Neutrophil (primary cell): ENCODE measurements at regions not wholly inside any gene's neighbourhood (a gene's known extent, or its start where the extent isn't known, plus 50 kb on each side); places are given as distances from the start of the nearest gene placed in this dataset.

Experiments used
- H3K27ac ChIP-seq: fragments of 200-600 bp; sonication (generic); 2 replicates; pipeline ENCODE4 v1.5.1; 2016; ENCODE audit warnings: mild to moderate bottlenecking, moderate library complexity
- H3K27me3 ChIP-seq: fragments of 200-600 bp; sonication (generic); 2 replicates; pipeline ENCODE4 v1.6.0; 2016; ENCODE audit warnings: mild to moderate bottlenecking
- H3K36me3 ChIP-seq: fragments of 200-600 bp; sonication (generic); 2 replicates; pipeline ENCODE4 v1.5.1; 2017
- H3K4me1 ChIP-seq, 2 experiments: fragments of 200-600 bp in 1 of 2; sonication (generic) in 1 of 2; 1 replicate in 1 of 2; 2 replicates in 1 of 2; pipeline versions ENCODE4 v1.5.1 to v1.6.1; 2013 to 2016; ENCODE audit warnings: low read depth in 1 of 2, low read length in 1 of 2, mild to moderate bottlenecking in 1 of 2, moderate library complexity in 1 of 2; ENCODE audit not compliant: control insufficient read depth in 1 of 2, insufficient read depth in 1 of 2
- H3K4me3 ChIP-seq, 2 experiments: fragments of 200-600 bp in 1 of 2; sonication (generic) in 1 of 2; 1 replicate in 1 of 2; 2 replicates in 1 of 2; pipeline ENCODE4 v1.5.1; 2013 to 2016; ENCODE audit warnings: low read depth in 1 of 2, low read length in 1 of 2, mild to moderate bottlenecking in 1 of 2, moderate library complexity in 1 of 2
- H3K9me3 ChIP-seq: fragments of 200-600 bp; sonication (generic); 2 replicates; pipeline ENCODE4 v1.5.1; 2016
- TF ChIP-seq, protein P1 (sequence below): fragments of 200-600 bp; sonication (generic); IDR thresholded peaks from 2 replicates; pipeline ENCODE4 v1.5.1; 2016; ENCODE audit warnings: antibody characterized with exemption

DNA sequence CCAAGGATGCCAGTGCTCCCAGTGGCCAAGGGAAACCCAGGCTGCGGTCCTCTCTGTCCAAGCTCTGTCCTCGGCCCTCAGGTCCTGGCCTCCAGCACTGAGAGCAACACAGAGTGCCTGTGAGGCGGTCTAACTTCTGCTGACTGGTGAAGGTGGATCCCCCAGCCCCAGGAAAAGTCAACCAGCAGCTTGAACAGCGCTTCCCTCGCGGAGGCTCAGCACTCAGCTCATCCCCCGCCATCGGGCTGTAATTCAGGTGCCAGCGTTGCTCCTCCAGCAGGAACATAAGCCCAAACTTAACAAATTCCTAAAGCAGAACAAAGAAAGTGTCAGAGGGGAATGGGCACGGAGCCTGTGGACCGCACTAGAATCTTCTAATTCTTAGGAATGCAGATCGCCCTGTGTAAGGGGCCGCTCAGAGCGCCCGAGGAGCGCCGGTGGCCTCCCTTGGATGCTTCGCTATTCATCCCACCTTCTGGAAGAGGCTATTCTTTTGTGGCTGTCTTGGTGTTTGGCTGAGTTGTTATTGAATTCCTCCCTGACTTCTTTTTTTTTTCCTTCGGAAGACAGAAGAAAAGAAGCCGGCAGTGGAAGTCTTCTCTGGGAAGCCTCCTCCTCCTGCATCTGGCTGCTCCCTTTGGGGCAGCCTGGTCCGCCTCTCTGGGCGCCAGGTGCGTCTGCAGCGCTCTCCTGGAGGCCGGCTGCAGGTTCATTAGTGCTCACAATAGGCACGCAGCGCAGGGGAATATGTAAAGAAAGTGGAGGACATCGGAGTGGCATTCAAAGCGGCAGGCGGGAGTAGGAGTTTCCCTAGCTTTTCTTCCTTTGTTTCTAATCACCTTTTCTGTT lies 905.6 kb downstream of the TSN start:
- Histone ChIP-seq H3K4me1 (no peaks in the 10 kb centered on the region), H3K9me3 (no peaks in the 10 kb centered on the region), H3K36me3 (no peaks in the 10 kb centered on the region), H3K27me3 (peaks cover 35% of the 10 kb centered on the region), H3K4me3 (no peak overlapping the region), H3K27ac (no peak overlapping the region)
- TF ChIP-seq, protein P1, sequence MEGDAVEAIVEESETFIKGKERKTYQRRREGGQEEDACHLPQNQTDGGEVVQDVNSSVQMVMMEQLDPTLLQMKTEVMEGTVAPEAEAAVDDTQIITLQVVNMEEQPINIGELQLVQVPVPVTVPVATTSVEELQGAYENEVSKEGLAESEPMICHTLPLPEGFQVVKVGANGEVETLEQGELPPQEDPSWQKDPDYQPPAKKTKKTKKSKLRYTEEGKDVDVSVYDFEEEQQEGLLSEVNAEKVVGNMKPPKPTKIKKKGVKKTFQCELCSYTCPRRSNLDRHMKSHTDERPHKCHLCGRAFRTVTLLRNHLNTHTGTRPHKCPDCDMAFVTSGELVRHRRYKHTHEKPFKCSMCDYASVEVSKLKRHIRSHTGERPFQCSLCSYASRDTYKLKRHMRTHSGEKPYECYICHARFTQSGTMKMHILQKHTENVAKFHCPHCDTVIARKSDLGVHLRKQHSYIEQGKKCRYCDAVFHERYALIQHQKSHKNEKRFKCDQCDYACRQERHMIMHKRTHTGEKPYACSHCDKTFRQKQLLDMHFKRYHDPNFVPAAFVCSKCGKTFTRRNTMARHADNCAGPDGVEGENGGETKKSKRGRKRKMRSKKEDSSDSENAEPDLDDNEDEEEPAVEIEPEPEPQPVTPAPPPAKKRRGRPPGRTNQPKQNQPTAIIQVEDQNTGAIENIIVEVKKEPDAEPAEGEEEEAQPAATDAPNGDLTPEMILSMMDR: no peak

GRCh38 chr2:122663620-122664019 lies 908.2 kb downstream of the TSN start:
- Histone ChIP-seq H3K9me3 (no peaks in the 10 kb centered on the region), H3K27ac (no peak overlapping the region), H3K36me3 (no peaks in the 10 kb centered on the region), H3K4me1 (no peaks in the 10 kb centered on the region), H3K4me3 (no peak overlapping the region), H3K27me3 (peaks cover 35% of the 10 kb centered on the region)
- TF ChIP-seq, protein P1: no peak

- Histone ChIP-seq H3K27ac (no peak overlapping the region), H3K36me3 (no peaks in the 10 kb centered on the region), H3K27me3 (no peaks in the 10 kb centered on the region), H3K4me3 (no peak overlapping the region), H3K9me3 (no peaks in the 10 kb centered on the region), H3K4me1 (no peaks in the 10 kb centered on the region)
- TF ChIP-seq, protein P1: no peak
Measured at GRCh38 chr2:122669627-122670026, 914.2 kb downstream of the TSN start.

DNA sequence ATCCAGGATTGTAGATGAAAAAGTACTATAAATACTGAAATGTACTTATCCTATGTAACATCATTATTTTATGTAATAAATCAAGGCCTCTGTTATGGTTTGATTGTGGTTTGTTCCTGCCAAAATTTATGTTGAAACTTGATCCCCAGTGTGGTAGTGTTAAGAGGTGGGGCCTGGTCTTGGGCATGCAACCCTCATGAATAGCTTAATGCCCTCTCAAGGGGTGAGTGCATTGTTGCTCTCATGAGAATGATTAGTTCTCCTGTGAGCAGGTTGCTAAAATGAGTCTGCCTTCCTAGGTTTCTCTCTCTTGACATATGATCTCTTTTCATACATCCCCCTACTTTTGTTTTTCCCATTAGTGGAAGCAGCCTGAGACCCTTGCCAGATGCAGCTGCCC lies 915.4 kb downstream of the TSN start:
- TF ChIP-seq, protein P1: no peak
- H3K36me3 ChIP-seq: no peaks in the 10 kb centered on the region
- no peaks in the 10 kb centered on the region for H3K4me1 ChIP-seq
- H3K27ac ChIP-seq: no peak overlapping the region
- H3K27me3 ChIP-seq: no peaks in the 10 kb centered on the region
- no peaks in the 10 kb centered on the region for H3K9me3 ChIP-seq
- no peak overlapping the region for H3K4me3 ChIP-seq

GRCh38 chr2:122680662-122681061 lies 925.2 kb downstream of the TSN start:
- Histone ChIP-seq H3K36me3 (no peaks in the 10 kb centered on the region), H3K27ac (no peak overlapping the region), H3K27me3 (no peaks in the 10 kb centered on the region), H3K9me3 (no peaks in the 10 kb centered on the region), H3K4me3 (no peak overlapping the region), H3K4me1 (no peaks in the 10 kb centered on the region)
- TF ChIP-seq, protein P1: no peak
